GM12874 (cell line): ENCODE measurements at regions not wholly inside any gene's neighbourhood (a gene's known extent, or its start where the extent isn't known, plus 50 kb on each side); places are given as distances from the start of the nearest gene placed in this dataset.

Experiments used
- CTCF ChIP-seq: IDR thresholded peaks from 2 replicates; pipeline ENCODE4 v1.5.1; 2011; ENCODE audit warnings: low read depth, mild to moderate bottlenecking, control low read depth, low read length, moderate library complexity; ENCODE audit not compliant: insufficient read depth

GRCh38 chr13:111462221-111462764 is 141.9 kb downstream of the TEX29 start:
- TF ChIP-seq CTCF = no peak

- no peak for TF ChIP-seq CTCF
These were observed 142.5 kb downstream of the TEX29 start for GRCh38 chr13:111462944-111463343.

- TF ChIP-seq CTCF = no peak
These were observed 146.9 kb downstream of the TEX29 start for GRCh38 chr13:111467111-111467890.

- no peak for TF ChIP-seq CTCF
These were observed 147.9 kb downstream of the TEX29 start for GRCh38 chr13:111468037-111468959.

GRCh38 chr13:111469450-111469849 is 149.0 kb downstream of the TEX29 start:
- no peak for TF ChIP-seq CTCF

- no peak for TF ChIP-seq CTCF
These were observed 149.6 kb downstream of the TEX29 start for GRCh38 chr13:111469916-111470506.

- TF ChIP-seq CTCF = no peak
These were observed 150.5 kb downstream of the TEX29 start for GRCh38 chr13:111470933-111471332.
